DOHH2 (cell line): ENCODE measurements at regions not wholly inside any gene's neighbourhood (a gene's known extent, or its start where the extent isn't known, plus 50 kb on each side); places are given as distances from the start of the nearest gene placed in this dataset.

Experiments used
- H3F3A ChIP-seq: fragments of 200-600 bp; sonication (generic), shearing (Covaris generic); 2 replicates; pipeline ENCODE4 v1.6.0; 2016; ENCODE audit warnings: antibody characterized with exemption, mild to moderate bottlenecking; ENCODE audit not compliant: control insufficient read depth, insufficient read depth
- H3K27ac ChIP-seq: fragments of 200-600 bp; sonication (generic); 2 replicates; pipeline ENCODE4 v1.5.1; 2014; ENCODE audit warnings: low read depth, mild to moderate bottlenecking, low read length, moderate library complexity
- H3K27me3 ChIP-seq: fragments of 200-600 bp; sonication (generic); 2 replicates; pipeline ENCODE4 v1.6.1; 2014; ENCODE audit warnings: mild to moderate bottlenecking, low read length, mixed read lengths; ENCODE audit not compliant: control insufficient read depth
- H3K36me3 ChIP-seq: fragments of 200-600 bp; sonication (generic); 2 replicates; pipeline ENCODE4 v1.6.1; 2014; ENCODE audit warnings: mild to moderate bottlenecking, low read length, moderate library complexity, mixed read lengths; ENCODE audit not compliant: control insufficient read depth
- H3K4me1 ChIP-seq: fragments of 200-600 bp; sonication (generic); 2 replicates; pipeline ENCODE4 v1.6.1; 2014; ENCODE audit warnings: mild to moderate bottlenecking, low read length, mixed read lengths; ENCODE audit not compliant: control insufficient read depth
- H3K4me2 ChIP-seq: fragments of 200-600 bp; sonication (generic); 2 replicates; pipeline ENCODE4 v1.6.0; 2014; ENCODE audit warnings: mild to moderate bottlenecking, low read length, moderate library complexity
- H3K4me3 ChIP-seq: fragments of 200-600 bp; sonication (generic); 2 replicates; pipeline ENCODE4 v1.5.1; 2014; ENCODE audit warnings: mild to moderate bottlenecking, low read length, mixed read lengths
- H3K79me2 ChIP-seq: fragments of 200-600 bp; sonication (generic); 2 replicates; pipeline ENCODE4 v1.6.1; 2014; ENCODE audit warnings: mild to moderate bottlenecking, low read length, mixed read lengths; ENCODE audit not compliant: control insufficient read depth
- H3K9me2 ChIP-seq: fragments of 200-600 bp; sonication (generic); replicated peaks from 2 replicates; pipeline ENCODE4 v1.6.1; 2014; ENCODE audit warnings: mild to moderate bottlenecking, low read length, mixed read lengths; ENCODE audit not compliant: control insufficient read depth
- H3K9me3 ChIP-seq: fragments of 200-600 bp; sonication (generic); 2 replicates; pipeline ENCODE4 v1.6.1; 2014; ENCODE audit warnings: antibody characterized with exemption, low read length, mixed read lengths; ENCODE audit not compliant: control insufficient read depth, insufficient read depth
- H4K20me1 ChIP-seq: fragments of 200-600 bp; sonication (generic); 2 replicates; pipeline ENCODE4 v1.6.0; 2014; ENCODE audit warnings: low read depth, mild to moderate bottlenecking, antibody characterized with exemption, low read length, moderate library complexity; ENCODE audit not compliant: control insufficient read depth, insufficient read depth
- EZH2phosphoT487 ChIP-seq: fragments of 200-600 bp; sonication (generic); IDR thresholded peaks from 2 replicates; pipeline ENCODE4 v1.6.1; 2017; ENCODE audit warnings: borderline replicate concordance, mild to moderate bottlenecking, antibody characterized with exemption, low read length, moderate library complexity, mixed read lengths
- TF ChIP-seq, protein P1 (sequence below): fragments of 200-600 bp; sonication (generic); IDR thresholded peaks from one replicate; pipeline ENCODE4 v1.5.1; 2014; ENCODE audit warnings: antibody characterized with exemption, mild to moderate bottlenecking, low read depth, low read length; ENCODE audit not compliant: poor library complexity, severe bottlenecking

DNA sequence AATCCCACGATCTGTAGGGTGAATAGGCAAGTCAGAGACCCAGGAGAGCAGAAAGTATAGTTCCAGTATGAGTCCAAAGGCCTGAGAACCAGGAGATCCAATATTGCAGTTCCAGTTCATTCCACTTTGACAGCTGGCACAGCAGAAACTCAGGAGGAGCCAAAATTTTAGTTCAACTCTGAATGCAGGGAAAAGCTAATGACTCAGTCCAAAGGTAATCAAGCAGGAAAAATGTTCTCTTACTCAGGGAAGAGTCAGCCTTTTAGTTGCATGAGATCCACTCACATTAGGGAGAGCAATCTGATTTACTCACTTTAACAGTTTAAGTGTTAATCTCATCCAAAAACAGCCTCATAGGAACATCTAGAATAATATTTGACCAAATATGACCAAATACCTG, 130.2 kb upstream of the LRFN5 start:
- H3K27ac ChIP-seq: no peak overlapping the region
- TF ChIP-seq EZH2phosphoT487: no peak
- TF ChIP-seq, protein P1, sequence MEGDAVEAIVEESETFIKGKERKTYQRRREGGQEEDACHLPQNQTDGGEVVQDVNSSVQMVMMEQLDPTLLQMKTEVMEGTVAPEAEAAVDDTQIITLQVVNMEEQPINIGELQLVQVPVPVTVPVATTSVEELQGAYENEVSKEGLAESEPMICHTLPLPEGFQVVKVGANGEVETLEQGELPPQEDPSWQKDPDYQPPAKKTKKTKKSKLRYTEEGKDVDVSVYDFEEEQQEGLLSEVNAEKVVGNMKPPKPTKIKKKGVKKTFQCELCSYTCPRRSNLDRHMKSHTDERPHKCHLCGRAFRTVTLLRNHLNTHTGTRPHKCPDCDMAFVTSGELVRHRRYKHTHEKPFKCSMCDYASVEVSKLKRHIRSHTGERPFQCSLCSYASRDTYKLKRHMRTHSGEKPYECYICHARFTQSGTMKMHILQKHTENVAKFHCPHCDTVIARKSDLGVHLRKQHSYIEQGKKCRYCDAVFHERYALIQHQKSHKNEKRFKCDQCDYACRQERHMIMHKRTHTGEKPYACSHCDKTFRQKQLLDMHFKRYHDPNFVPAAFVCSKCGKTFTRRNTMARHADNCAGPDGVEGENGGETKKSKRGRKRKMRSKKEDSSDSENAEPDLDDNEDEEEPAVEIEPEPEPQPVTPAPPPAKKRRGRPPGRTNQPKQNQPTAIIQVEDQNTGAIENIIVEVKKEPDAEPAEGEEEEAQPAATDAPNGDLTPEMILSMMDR: no peak
- H3K9me3 ChIP-seq: no peaks in the 10 kb centered on the region
- H3K4me2 ChIP-seq: no peak overlapping the region
- no peaks in the 10 kb centered on the region for H3K27me3 ChIP-seq
- no peaks in the 10 kb centered on the region for H3K79me2 ChIP-seq
- H4K20me1 ChIP-seq: no peaks in the 10 kb centered on the region
- H3K4me3 ChIP-seq: no peak overlapping the region
- no peaks in the 10 kb centered on the region for H3K4me1 ChIP-seq
- H3K36me3 ChIP-seq: no peaks in the 10 kb centered on the region
- H3K9me2 ChIP-seq: no peaks in the 10 kb centered on the region
- H3F3A ChIP-seq: no peaks in the 10 kb centered on the region

DNA sequence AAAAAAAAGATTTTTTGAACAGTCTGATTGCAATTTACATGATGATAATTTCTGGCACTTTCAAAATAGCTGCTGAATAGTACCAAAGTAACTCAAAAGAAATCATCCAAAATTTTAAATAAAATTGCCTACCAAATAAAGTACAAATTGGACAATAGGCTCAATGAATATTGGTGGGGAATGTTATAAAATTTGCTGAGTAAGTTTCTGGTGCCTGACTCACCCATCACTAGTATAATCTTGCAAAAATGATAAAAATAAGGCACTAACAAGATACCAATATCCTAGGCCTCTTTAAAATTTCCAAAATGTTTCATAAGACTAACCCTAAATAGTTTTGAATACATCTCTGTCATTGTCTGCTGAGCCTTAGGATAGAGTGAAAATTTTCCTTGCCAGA, 145.3 kb upstream of the LRFN5 start:
- Histone ChIP-seq H3K4me3 (no peak overlapping the region), H4K20me1 (no peaks in the 10 kb centered on the region), H3F3A (no peaks in the 10 kb centered on the region), H3K4me2 (no peak overlapping the region), H3K4me1 (no peaks in the 10 kb centered on the region), H3K27me3 (no peaks in the 10 kb centered on the region), H3K9me2 (no peaks in the 10 kb centered on the region), H3K9me3 (no peaks in the 10 kb centered on the region), H3K36me3 (no peaks in the 10 kb centered on the region), H3K79me2 (no peaks in the 10 kb centered on the region), H3K27ac (no peak overlapping the region)
- TF ChIP-seq, protein P1: no peak
- TF ChIP-seq EZH2phosphoT487: no peak

DNA sequence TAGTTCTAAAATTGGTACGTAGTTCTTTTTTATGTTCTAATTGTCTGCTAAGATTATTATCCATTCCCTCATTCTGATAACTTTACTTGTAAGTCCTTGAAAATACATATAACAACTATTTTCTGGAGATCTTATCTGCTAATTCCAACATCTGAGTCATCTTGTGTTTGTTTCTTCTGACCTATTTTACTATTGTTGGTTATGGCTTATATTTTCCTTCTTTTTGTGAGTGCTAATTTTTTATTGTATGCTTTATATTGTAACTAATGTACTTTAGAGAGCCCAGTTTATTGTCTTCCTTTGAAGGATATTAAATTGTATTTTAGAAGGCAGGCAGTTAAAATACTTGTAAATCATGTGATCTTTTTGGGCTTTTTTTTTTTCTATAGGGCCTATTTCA, 149.3 kb upstream of the LRFN5 start:
- Histone ChIP-seq H3K27ac (no peak overlapping the region), H3F3A (no peaks in the 10 kb centered on the region), H3K36me3 (no peaks in the 10 kb centered on the region), H3K4me1 (no peaks in the 10 kb centered on the region), H3K9me2 (no peaks in the 10 kb centered on the region), H3K27me3 (no peaks in the 10 kb centered on the region), H3K4me3 (no peak overlapping the region), H3K9me3 (no peaks in the 10 kb centered on the region), H4K20me1 (no peaks in the 10 kb centered on the region), H3K79me2 (no peaks in the 10 kb centered on the region), H3K4me2 (no peak overlapping the region)
- TF ChIP-seq EZH2phosphoT487: no peak
- TF ChIP-seq, protein P1: no peak

DNA sequence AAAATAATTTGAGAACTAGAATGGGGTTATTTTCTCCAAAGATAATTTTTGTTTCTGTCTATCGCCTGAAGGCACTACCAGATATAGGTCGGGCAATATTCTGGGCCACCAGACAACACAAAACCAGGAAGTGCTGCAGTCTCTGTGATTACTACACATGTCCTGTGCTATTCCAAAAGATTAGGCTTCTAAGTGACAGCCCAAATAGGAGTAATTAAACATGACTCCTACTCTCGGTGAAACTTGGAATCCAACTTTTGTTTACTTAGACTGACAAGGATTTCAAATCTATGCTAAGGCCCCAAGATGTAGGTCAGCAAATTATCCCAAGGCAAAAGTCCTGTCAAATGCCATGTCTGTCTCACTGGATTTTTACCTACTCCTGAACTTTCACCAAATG, 157.6 kb upstream of the LRFN5 start:
- H3K36me3 ChIP-seq: no peaks in the 10 kb centered on the region
- H3K9me3 ChIP-seq: no peaks in the 10 kb centered on the region
- no peak overlapping the region for H3K4me2 ChIP-seq
- H3K4me3 ChIP-seq: no peak overlapping the region
- no peaks in the 10 kb centered on the region for H4K20me1 ChIP-seq
- no peaks in the 10 kb centered on the region for H3K9me2 ChIP-seq
- TF ChIP-seq, protein P1: no peak
- TF ChIP-seq EZH2phosphoT487: no peak
- H3F3A ChIP-seq: no peaks in the 10 kb centered on the region
- no peaks in the 10 kb centered on the region for H3K27me3 ChIP-seq
- no peaks in the 10 kb centered on the region for H3K4me1 ChIP-seq
- H3K27ac ChIP-seq: no peak overlapping the region
- H3K79me2 ChIP-seq: no peaks in the 10 kb centered on the region
